ENCODE measurements at regions not wholly inside any gene's neighbourhood (a gene's known extent, or its start where the extent isn't known, plus 50 kb on each side); places are given as distances from the start of the nearest gene placed in this dataset.
"Not testable (repeated sequence)": the region's sequence is repeated elsewhere in the genome, so short reads cannot be mapped to it uniquely, and the experiment has no call there.

DNA sequence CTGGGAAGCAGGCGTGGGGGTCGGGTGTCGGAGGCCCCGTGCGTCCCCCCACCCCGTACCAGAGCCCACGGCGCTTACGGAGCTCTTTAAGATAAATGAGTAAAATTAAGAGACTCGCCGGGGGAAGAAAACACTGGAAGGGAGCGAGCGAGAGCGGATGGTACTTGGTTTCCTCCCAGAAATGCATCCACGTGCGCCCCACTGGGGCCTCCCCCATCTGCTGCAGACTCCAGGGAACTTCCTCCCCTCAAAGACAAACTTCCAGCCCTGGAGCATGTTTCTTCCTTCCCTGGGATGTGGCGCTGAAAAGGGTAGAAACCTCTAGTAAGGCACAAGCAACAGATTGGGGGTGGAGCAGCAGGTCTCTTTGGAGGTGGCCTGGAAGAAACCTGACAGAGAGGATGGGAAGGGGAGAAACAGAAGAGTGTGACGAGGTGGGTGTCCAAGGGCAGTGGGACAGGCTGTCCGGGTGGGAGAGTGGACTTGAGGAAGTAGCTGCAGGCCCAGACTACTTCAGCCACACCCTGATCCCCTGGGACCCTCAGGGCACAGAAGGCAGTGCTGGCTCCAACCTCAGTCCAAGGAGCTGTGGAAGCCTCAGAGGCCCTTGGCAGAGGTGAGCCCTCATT lies 91.2 kb downstream of the TRIM43 start:
- not testable (repeated sequence) for TF ChIP-seq EZH2phosphoT487 (conservative IDR thresholded peaks at IDR 0.05; ENCODE audit: low read length)
- TF ChIP-seq, protein P1, sequence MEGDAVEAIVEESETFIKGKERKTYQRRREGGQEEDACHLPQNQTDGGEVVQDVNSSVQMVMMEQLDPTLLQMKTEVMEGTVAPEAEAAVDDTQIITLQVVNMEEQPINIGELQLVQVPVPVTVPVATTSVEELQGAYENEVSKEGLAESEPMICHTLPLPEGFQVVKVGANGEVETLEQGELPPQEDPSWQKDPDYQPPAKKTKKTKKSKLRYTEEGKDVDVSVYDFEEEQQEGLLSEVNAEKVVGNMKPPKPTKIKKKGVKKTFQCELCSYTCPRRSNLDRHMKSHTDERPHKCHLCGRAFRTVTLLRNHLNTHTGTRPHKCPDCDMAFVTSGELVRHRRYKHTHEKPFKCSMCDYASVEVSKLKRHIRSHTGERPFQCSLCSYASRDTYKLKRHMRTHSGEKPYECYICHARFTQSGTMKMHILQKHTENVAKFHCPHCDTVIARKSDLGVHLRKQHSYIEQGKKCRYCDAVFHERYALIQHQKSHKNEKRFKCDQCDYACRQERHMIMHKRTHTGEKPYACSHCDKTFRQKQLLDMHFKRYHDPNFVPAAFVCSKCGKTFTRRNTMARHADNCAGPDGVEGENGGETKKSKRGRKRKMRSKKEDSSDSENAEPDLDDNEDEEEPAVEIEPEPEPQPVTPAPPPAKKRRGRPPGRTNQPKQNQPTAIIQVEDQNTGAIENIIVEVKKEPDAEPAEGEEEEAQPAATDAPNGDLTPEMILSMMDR (IDR thresholded peaks at IDR 0.05; ENCODE audit: insufficient read depth, low read length, poor library complexity, severe bottlenecking) = not testable (repeated sequence)
